OCI-LY7 (cell line): ENCODE measurements at regions not wholly inside any gene's neighbourhood (a gene's known extent, or its start where the extent isn't known, plus 50 kb on each side); places are given as distances from the start of the nearest gene placed in this dataset.

Experiments
- EZH2phosphoT487 ChIP-seq: fragments of 200-600 bp; sonication (generic); IDR thresholded peaks from 2 replicates; pipeline ENCODE4 v1.6.1; 2018; ENCODE audit warnings: low read depth, borderline replicate concordance, mild to moderate bottlenecking, mixed run types, antibody characterized with exemption, low read length, moderate library complexity, mixed read lengths
- TF ChIP-seq, protein P1 (sequence below): fragments of 200-600 bp; sonication (generic); conservative IDR thresholded peaks from 2 replicates; pipeline ENCODE4 v1.5.1; 2014; ENCODE audit warnings: mild to moderate bottlenecking, antibody characterized with exemption, low read length, moderate library complexity, mixed read lengths

DNA sequence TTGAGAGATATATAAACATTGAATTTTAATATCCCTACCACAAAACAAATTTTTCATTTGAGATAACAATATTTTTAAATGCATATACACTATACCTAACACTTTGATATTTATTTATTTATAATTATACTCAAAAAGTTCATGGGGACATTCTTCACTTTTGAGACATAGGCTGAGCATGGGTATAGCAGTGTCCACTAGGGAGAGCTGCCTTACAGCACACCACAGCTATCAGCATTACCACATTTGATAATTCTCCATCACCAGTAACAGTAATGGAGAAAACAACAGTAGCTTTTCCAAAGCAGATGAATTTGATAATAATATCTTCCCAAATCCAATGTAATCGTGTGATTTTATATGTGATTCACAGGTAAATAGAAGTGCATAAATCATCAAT lies 626.1 kb downstream of the DACH1 start:
- TF ChIP-seq, protein P1, sequence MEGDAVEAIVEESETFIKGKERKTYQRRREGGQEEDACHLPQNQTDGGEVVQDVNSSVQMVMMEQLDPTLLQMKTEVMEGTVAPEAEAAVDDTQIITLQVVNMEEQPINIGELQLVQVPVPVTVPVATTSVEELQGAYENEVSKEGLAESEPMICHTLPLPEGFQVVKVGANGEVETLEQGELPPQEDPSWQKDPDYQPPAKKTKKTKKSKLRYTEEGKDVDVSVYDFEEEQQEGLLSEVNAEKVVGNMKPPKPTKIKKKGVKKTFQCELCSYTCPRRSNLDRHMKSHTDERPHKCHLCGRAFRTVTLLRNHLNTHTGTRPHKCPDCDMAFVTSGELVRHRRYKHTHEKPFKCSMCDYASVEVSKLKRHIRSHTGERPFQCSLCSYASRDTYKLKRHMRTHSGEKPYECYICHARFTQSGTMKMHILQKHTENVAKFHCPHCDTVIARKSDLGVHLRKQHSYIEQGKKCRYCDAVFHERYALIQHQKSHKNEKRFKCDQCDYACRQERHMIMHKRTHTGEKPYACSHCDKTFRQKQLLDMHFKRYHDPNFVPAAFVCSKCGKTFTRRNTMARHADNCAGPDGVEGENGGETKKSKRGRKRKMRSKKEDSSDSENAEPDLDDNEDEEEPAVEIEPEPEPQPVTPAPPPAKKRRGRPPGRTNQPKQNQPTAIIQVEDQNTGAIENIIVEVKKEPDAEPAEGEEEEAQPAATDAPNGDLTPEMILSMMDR = 0 out of 2 replicates have a peak, but pooled peaks have one; percentile 23
- no peak for TF ChIP-seq EZH2phosphoT487
